GM12872 (cell line): ENCODE measurements at regions not wholly inside any gene's neighbourhood (a gene's known extent, or its start where the extent isn't known, plus 50 kb on each side); places are given as distances from the start of the nearest gene placed in this dataset.

Experiments used
- CTCF ChIP-seq: IDR thresholded peaks from 3 replicates; pipeline ENCODE4 v1.5.1; 2011; ENCODE audit warnings: low read depth, mild to moderate bottlenecking, low read length, moderate library complexity; ENCODE audit not compliant: insufficient read depth

GRCh38 chr6:146889303-146889702 lies 290.5 kb downstream of the ADGB start:
- TF ChIP-seq CTCF: no peak

GRCh38 chr6:146890172-146890571 lies 291.4 kb downstream of the ADGB start:
- no peak for TF ChIP-seq CTCF

- TF ChIP-seq CTCF: no peak
Observed at GRCh38 chr6:146890644-146891434, 292.1 kb downstream of the ADGB start.

GRCh38 chr6:146891615-146892265 lies 293.0 kb downstream of the ADGB start:
- TF ChIP-seq CTCF: no peak

GRCh38 chr6:146892283-146892612 lies 293.5 kb downstream of the ADGB start:
- no peak for TF ChIP-seq CTCF

GRCh38 chr6:146892613-146893401 lies 294.0 kb downstream of the ADGB start:
- no peak for TF ChIP-seq CTCF

- TF ChIP-seq CTCF: no peak
Observed at GRCh38 chr6:146893690-146894089, 294.9 kb downstream of the ADGB start.
